GM20000 (cell line): ENCODE measurements at regions not wholly inside any gene's neighbourhood (a gene's known extent, or its start where the extent isn't known, plus 50 kb on each side); places are given as distances from the start of the nearest gene placed in this dataset.

Experiments used
- DNase-seq: peaks from one replicate; pipeline ENCODE4 v3.0.0; 2012; ENCODE audit warnings: low spot score
- TF ChIP-seq, protein P1 (sequence below): IDR thresholded peaks from 2 replicates; pipeline ENCODE4 v1.5.1; 2012; ENCODE audit warnings: mild to moderate bottlenecking, control low read depth; ENCODE audit errors: extremely low read depth, missing control alignments

DNA sequence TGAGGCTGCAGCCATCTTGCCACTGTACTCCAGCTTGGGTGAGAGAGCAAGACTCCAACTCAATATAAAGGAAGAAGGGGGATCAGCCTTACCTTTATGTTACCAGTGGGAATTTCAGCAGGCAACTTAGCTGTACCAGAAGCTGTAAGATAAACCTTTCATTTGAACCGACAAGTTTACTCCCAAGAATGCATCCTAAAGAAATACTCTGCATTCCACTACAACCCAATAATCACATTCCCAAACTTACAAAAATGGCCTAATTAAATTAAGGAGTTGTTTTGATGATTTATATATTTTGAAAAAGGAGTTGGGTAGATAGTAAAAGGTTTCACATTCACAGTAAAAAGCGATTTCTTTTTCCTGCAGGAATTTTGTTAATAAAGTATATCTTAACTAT, 241.4 kb downstream of the TTC8 start:
- no peak for DNase-seq
- TF ChIP-seq, protein P1, sequence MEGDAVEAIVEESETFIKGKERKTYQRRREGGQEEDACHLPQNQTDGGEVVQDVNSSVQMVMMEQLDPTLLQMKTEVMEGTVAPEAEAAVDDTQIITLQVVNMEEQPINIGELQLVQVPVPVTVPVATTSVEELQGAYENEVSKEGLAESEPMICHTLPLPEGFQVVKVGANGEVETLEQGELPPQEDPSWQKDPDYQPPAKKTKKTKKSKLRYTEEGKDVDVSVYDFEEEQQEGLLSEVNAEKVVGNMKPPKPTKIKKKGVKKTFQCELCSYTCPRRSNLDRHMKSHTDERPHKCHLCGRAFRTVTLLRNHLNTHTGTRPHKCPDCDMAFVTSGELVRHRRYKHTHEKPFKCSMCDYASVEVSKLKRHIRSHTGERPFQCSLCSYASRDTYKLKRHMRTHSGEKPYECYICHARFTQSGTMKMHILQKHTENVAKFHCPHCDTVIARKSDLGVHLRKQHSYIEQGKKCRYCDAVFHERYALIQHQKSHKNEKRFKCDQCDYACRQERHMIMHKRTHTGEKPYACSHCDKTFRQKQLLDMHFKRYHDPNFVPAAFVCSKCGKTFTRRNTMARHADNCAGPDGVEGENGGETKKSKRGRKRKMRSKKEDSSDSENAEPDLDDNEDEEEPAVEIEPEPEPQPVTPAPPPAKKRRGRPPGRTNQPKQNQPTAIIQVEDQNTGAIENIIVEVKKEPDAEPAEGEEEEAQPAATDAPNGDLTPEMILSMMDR: no peak

DNA sequence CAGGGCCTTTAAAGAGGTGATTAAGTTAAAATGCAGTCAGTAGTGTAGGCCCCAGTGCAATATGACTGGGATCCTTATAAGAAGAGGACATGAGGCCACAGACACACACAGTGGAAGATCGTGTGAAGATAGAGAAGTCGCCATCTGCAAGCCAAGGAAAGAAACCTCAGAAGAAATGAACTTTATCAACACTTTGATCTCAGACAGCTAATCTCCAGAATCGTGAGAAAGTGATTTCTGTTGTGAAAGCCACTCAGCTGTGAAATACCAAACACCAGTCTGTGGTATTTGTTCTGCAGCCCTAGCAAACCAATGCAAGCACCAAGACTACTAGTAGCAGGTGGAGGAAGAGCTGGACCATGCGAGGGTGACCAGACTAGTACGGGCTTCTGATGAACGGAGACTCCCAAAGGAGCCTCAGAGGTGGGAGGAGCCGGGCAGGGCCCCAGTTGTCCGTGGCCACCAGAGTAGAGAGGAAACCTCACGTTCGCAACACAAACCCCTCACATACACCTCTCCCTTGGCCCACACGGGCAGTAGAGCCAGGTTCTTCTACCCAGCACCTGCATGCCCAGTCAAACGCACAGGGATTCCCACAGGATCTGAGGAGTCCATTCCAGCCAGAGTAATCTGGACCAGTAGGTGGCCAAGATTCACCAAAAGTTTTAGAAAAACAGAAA, 243.0 kb downstream of the TTC8 start:
- DNase-seq: no peak
- TF ChIP-seq, protein P1: no peak

DNA sequence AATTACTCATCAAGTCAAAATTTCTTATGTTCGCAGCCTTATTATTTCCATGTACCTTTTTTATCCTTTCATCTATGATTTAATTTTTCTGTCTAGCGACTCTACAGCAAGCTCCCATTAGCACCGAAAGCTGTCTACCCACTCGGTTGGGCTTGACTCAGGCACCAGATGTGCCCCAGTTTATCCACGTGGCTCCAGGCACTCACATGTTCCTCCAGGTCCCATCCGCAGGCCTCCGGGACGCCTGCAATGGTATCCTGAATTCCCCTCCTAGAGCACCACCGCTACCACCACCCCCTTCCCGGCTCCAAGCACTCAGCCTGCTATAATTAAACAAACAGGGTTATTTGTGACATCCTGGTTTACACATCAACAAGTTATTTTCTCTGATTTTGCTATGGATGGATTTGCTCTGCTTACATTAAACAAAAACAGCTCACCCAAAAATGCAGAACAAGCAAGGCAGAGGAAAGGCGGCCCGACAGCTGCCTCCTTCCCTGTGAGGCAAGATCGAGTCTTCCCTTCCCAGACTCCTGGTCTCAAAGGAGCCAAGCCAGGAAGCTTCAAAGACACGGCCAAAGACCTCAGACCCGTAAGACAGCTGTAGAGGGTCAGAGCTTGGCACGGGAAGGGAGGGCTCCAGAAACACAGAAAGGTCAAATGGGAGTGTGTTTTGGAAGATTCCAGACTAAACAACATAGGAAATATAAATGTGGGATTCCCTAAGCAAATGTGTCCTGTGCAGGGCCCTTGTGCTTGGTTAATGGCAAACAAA, 253.8 kb downstream of the TTC8 start:
- DNase-seq: no peak
- TF ChIP-seq, protein P1: no peak

DNA sequence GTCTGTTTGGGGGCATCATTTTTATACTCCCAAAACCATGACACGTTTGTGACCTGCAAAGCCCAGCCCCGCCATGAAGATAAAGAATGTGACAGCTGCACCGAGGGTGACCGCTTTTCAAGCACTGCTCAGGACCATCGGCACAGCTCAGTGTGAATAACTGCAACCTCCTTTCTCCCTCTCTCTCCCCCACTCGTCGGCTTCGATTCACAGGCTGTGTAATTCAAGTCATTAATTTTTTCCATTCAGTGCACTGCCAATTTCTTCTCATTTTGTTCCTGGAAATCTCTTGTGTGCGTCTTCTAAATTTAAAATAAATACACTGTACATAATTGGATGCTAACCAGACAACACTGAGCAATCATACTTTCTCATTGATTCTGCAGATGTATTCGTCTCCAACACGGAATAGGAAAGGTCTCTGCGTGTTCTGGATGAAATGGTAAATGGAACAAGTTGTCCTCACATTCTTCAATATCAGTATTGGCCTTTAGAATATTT, 260.8 kb downstream of the TTC8 start:
- TF ChIP-seq, protein P1: no peak
- no peak for DNase-seq

DNA sequence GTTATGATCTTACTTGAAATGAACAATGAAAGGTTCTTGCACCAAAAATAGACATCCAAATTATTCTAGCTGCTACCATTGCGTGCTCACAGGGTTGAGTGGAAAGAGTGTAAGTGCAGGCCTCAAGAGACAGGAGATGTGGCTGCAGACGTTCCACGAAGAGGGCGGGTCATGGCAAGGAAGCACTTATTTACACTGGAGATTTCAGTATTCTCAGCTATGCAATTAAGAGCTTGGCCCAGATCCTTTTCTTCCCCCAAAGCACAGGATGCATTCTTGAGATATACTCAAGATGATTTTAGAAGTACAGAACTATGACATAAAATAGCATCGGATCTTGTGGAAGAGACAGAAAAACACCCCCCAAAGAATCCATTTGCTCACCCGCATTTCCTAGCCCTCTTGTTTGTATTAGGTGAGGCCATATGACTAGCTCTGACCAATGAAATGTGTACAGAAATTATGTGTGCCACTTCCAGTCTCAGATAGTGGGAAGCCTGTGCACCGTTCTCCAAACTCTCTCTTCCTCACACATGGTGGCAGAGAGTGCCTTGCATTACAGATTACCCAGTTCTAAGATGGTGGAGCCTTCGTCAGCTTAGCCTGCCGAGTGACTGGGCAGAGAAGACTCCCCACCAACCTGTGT, 261.4 kb downstream of the TTC8 start:
- TF ChIP-seq, protein P1: no peak
- DNase-seq: no peak

DNA sequence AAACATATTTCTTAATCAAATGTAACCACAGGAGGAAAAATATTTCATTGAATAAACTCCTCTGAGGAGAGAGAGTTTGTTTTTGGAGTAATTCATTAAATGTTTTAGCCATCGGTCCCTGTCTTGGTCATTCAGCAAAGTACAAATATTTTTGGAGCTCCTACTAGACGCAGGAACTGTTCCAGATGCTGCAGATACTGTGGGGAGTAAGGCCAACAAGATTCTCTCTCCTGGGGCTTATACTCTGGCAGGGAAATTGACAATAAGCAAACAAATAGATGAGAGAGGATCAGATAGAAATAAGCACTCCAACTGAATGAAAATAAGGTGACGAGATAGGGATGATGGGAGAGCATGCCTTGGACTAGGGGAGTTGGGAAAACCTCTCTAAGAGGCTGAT, 264.1 kb downstream of the TTC8 start:
- TF ChIP-seq, protein P1: no peak
- DNase-seq: no peak

DNA sequence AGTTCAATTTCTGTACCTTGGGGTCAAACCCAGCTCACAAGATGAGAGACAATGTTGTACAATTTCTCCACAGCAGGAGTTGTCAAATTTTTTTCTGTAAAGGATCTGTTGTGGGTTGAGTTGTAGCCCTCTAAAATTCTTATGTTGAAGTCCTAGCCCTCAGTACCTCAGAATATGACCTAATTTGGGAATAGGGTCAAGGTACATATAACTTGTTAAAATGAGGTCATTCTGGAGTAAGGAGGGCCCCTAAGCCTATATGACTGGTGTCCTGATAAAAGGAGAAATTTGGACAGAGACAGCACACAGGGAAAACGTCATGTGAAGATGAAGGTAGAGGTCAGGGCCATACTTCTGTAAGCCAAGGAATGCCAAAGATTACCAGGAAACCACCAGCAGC, 264.9 kb downstream of the TTC8 start:
- TF ChIP-seq, protein P1: no peak

More for the DNA sequence above, 264.9 kb downstream of the TTC8 start:
- DNase-seq: no peak
